Forelimb muscle (tissue), 1 donor: ENCODE measurements at regions not wholly inside any gene's neighbourhood (a gene's known extent, or its start where the extent isn't known, plus 50 kb on each side); places are given as distances from the start of the nearest gene placed in this dataset.
"Not testable (repeated sequence)": the region's sequence is repeated elsewhere in the genome, so short reads cannot be mapped to it uniquely, and the experiment has no call there.

Experiments
- DNase-seq: peaks from one replicate; pipeline ENCODE4 v3.0.0-alpha.2; 2013; ENCODE audit warnings: low read depth

- DNase-seq: no peak
These were observed 177.5 kb upstream of the S1PR3 start for GRCh38 chr9:88813638-88814209.

GRCh38 chr9:88814577-88814976 lies 176.7 kb upstream of the S1PR3 start:
- DNase-seq: no peak

- DNase-seq: no peak
These were observed 175.1 kb upstream of the S1PR3 start for GRCh38 chr9:88816141-88816540.

GRCh38 chr9:88816591-88816990 lies 174.7 kb upstream of the S1PR3 start:
- DNase-seq: no peak

GRCh38 chr9:88817628-88818027 lies 173.6 kb upstream of the S1PR3 start:
- no peak for DNase-seq

GRCh38 chr9:88818495-88819201 lies 172.6 kb upstream of the S1PR3 start:
- no peak for DNase-seq

GRCh38 chr9:88819476-88819875 lies 171.8 kb upstream of the S1PR3 start:
- no peak for DNase-seq

GRCh38 chr9:88820055-88820454 lies 171.2 kb upstream of the S1PR3 start:
- DNase-seq: no peak

GRCh38 chr9:88821033-88821745 lies 170.1 kb upstream of the S1PR3 start:
- no peak for DNase-seq

GRCh38 chr9:88821746-88822106 lies 169.5 kb upstream of the S1PR3 start:
- DNase-seq: no peak

- DNase-seq: no peak
These were observed 166.6 kb upstream of the S1PR3 start for GRCh38 chr9:88824711-88825110.

GRCh38 chr9:88826181-88826580 lies 165.1 kb upstream of the S1PR3 start:
- DNase-seq: no peak

GRCh38 chr9:88826771-88827181 lies 164.5 kb upstream of the S1PR3 start:
- no peak for DNase-seq

GRCh38 chr9:88828018-88828417 lies 163.2 kb upstream of the S1PR3 start:
- no peak for DNase-seq

- no peak for DNase-seq
These were observed 162.7 kb upstream of the S1PR3 start for GRCh38 chr9:88828492-88828974.

GRCh38 chr9:88829276-88829675 lies 162.0 kb upstream of the S1PR3 start:
- DNase-seq: no peak

- DNase-seq: no peak
These were observed 159.4 kb upstream of the S1PR3 start for GRCh38 chr9:88831713-88832407.

GRCh38 chr9:88833946-88834345 lies 157.3 kb upstream of the S1PR3 start:
- no peak for DNase-seq

GRCh38 chr9:88835038-88835466 lies 156.2 kb upstream of the S1PR3 start:
- DNase-seq: no peak

- DNase-seq: no peak
These were observed 155.5 kb upstream of the S1PR3 start for GRCh38 chr9:88835772-88836171.

GRCh38 chr9:88837731-88838130 lies 153.5 kb upstream of the S1PR3 start:
- no peak for DNase-seq

GRCh38 chr9:88849878-88850277 lies 141.4 kb upstream of the S1PR3 start:
- not testable (repeated sequence) for DNase-seq
